Body of pancreas (tissue), 4 donors: ENCODE measurements at regions not wholly inside any gene's neighbourhood (a gene's known extent, or its start where the extent isn't known, plus 50 kb on each side); places are given as distances from the start of the nearest gene placed in this dataset.

Experiments used
- CTCF ChIP-seq, 7 experiments: fragments of 450-650 bp in 4 of 7; fragments of 200-600 bp in 3 of 7; sonication (generic) in 3 of 7; IDR thresholded peaks; one replicate each; pipeline ENCODE4 v1.5.1; 2016 to 2019; ENCODE audit warnings: antibody characterized with exemption in 7 of 7
- POLR2A ChIP-seq, 3 donors: fragments of 450-650 bp; IDR thresholded peaks; one replicate each; pipeline ENCODE4 v1.6.1; 2016; ENCODE audit warnings: antibody characterized with exemption in 3 of 3, mild to moderate bottlenecking in 2 of 3

GRCh38 chr14:41972531-41972930 lies 365.9 kb downstream of the LRFN5 start:
- TF ChIP-seq POLR2A (IDR thresholded peaks at IDR 0.05) (no peak), CTCF (IDR thresholded peaks at IDR 0.05) (no peak)
